T follicular helper cell (primary cell): ENCODE measurements at regions not wholly inside any gene's neighbourhood (a gene's known extent, or its start where the extent isn't known, plus 50 kb on each side); places are given as distances from the start of the nearest gene placed in this dataset.
"Not testable (repeated sequence)": the region's sequence is repeated elsewhere in the genome, so short reads cannot be mapped to it uniquely, and the experiment has no call there.

Source experiments
- DNase-seq: peaks from one replicate; pipeline ENCODE4 v3.0.0-alpha.2; 2020; ENCODE audit warnings: low read depth

GRCh38 chr5:66348387-66349125 lies 204.5 kb downstream of the SREK1 start:
- DNase-seq, result no peak

DNA sequence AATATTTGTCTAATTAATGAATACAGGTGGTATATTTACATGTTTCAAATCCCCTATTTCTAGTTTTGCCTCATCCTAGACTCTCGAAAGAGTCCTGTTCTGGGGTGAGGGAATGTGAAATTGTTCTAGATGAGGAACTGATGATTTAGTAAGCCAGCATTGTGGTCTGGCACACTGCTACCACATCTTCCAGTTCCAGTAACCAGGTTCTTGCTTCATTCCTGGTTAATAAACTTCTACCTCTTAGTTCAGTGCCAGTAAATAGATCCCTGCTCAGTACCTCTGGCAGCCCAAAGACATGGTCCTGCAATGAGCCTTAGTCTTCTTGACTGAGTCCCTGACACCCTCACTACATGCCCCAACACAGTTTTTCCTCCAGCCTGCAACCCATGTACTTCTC lies 207.7 kb downstream of the SREK1 start:
- no peak for DNase-seq

GRCh38 chr5:66353186-66353585 lies 209.1 kb downstream of the SREK1 start:
- no peak for DNase-seq

DNA sequence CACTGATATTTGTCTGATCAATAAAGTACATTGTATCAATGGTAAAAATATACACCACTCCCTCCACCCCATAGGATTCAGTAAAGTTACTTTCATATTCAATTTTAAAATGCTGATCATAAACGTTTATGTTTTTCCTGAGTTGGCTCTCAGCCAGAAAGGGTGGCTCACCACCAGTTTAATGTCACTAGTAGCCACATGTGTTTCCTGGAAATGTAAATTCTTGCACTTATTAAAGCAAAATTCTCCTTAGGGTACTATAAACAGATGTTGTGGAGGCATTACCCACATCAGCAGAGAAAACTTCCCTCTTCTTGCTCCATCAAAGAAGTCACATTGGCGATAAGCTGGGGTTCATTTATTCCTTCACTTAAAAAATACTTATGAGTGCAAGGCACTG lies 210.3 kb downstream of the SREK1 start:
- no peak for DNase-seq

- no peak for DNase-seq
Measured at GRCh38 chr5:66356011-66356565, 212.0 kb downstream of the SREK1 start.

DNA sequence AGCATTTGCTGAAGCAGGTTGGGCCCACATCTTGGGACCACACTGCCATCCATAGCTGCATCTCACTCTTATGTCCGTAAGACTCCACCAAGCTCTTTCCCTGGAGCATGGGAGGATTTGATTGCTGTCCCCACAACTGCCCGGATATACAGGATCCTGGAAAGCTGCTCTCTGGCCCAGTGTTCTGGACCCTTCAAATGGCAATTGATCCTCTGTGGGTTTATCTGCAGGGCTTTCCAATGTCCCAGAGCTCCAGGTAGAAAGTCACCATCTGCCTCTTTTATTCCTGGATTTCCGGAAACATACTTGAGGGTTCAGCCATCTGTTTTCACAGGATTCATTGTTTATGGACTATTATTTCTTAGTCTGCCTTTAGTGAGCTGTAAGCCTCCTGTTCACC lies 214.6 kb downstream of the SREK1 start:
- no peak for DNase-seq

DNA sequence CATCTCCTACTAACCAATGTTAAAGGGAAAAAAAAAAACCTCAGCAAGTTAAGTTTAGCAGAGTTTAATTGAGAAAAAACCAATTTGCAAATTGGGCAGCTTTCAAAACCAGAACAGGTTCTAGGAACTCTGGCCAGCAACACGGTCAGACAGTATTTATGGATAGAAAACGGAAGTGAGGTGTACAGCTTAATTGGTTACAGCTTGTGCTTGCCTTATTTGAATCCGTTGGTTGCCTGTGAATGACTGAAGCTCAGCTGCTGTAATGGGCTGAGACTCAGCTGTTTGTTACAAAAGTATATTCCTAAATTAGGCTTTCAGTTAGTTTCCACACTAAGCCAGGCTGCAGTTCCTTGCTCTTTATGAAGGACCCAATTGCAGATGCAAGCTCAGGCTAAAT lies 217.0 kb downstream of the SREK1 start:
- no peak for DNase-seq

DNA sequence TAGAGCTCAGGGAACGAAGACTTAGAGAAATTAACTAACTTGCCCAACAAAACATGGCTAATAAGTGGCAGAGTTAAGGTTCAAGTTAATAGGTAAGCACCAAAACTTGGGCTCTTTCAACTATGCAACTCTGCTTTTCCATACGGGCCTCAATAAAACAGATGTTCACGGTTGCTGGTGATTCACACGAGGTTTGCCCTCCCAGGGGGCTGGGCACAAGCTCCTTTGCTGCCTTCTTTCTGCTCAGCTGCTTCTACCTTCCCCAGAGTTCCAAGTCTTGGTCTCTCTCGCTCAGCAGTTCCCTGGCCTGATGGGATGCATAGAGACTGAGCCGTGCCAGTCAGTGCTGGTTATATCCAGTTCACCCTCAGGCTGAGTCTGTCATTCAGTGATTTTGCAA lies 217.9 kb downstream of the SREK1 start:
- no peak for DNase-seq

DNA sequence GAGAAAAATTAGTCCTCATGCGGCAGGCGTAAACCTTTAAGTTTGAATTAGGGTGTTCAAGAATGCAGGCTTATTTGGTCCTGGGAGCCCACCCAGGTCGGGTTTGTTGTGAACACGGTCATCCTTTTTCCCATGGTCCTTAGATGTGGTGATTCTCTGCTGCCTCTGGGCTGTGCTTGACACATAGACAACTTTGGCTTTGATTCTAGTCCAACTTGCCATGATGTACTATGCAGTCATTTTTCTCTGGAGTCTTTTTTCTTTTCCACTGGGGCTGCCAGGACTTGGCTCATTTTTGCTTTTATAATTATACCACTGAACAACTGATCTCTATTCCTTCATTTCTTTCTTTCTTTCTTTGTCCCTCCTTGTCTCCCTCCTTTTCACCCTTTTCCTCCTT lies 218.6 kb downstream of the SREK1 start:
- DNase-seq, result no peak

GRCh38 chr5:66363097-66363496 lies 219.0 kb downstream of the SREK1 start:
- DNase-seq, result no peak

GRCh38 chr5:66364186-66364585 lies 220.1 kb downstream of the SREK1 start:
- DNase-seq, result no peak

DNA sequence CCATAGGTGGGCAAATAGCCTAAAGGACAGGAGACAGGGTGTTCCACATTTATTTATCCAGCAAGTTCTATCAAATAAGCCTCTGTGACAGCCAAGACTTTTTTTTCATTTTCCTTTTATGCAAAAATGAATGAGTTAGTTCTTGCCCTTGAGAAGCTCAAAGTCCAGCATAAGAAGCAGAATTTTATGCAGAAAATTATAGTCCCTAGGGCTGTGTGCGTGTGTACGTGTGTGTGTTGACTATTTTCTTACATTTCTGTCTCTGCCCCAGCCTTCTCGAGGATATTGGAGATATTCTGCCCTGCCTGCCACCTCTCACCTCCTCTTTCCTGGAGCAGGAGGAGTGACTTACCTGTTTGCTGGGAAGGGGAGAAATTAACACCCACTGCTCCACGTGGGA lies 221.9 kb downstream of the SREK1 start:
- DNase-seq, result no peak

DNA sequence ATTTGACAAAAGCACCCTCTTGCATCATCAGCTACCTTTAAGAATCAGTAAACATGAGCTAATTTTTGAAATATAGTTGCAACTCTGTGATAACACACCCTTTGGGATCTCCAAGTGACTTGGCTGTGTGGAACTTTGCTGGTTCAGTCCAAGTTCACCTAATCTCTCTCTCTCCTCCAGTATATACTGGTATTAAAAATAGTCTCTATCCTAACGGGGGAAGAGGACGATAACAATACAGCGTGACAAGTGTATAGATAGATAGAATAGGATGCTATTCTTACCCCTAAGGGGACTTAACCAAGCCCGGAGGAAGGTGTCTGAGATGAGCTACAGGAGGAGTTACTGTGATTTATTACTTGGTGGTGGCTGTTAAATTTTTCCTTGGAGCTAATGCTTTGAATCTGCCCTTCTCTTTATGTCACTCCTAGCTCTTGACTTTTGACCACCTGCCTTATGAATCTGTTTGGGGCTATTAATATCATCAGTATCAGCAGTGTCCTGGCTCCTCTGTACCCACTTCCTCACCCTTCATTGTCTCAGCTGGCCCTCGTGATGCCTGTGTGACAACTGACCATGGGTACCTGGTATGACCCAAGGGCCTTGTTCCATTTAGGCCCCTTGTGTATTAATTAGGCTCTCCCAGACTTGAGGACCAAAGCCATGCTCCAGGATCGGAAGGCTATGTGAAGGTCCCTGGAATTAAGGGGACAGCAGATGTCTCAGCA lies 223.9 kb downstream of the SREK1 start:
- no peak for DNase-seq

- no peak for DNase-seq
Measured at GRCh38 chr5:66368811-66369210, 224.7 kb downstream of the SREK1 start.

DNA sequence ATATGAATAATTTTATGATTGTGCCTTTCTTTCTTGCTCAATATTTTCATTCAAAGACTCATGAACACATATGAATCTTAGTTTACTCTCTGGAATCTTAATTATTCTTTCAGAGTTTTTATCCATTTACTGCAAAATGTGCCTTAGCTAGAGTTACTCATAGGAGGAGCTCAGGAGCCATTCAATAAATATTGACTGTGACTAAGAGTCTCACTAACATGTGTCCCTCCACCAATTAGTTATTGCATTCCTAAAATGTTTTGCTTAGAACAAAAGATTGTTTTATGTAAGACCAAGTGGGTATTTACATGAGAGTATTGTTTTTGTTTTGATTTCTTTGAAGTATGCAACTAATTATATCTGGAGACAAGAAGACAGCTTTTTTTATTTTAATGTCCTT lies 218.4 kb upstream of the MAST4 start:
- DNase-seq, result no peak

DNA sequence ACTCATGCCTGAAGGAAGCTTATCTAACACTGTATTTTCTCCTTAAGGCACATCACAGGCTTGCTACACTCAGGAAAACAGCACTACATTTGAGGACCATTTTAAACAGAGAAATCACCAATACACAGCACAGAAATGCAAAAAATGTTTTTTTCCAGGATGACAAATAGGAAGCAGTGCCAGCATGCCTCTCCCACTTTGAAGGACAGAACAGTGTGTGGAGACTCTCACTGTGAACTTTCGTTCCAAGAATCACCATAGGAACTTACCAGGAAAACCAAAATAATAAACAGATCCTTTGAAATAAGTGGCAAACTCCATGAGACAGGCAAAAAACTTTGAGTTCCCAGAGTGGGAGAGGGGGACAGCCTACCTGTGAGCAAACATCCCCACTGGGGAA lies 217.8 kb upstream of the MAST4 start:
- no peak for DNase-seq

DNA sequence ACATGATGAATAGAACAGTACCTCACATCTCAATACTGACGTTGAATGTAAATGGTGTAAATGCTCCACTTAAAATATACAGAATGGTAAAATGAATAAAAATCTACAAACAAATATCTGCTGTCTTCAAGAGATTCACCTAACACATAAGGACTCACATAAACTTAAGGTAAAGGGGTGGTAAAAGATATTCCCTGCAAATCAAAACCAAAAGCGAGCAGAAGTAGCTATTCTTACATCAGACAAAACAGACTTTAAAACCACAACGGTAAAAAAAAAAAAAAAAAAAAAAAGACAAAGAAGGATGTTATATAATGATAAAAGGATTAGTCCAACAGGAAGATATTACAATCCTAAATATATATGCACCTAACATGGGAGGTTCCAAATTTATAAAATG lies 214.0 kb upstream of the MAST4 start:
- DNase-seq, result no peak

GRCh38 chr5:66405145-66405544 lies 191.0 kb upstream of the MAST4 start:
- DNase-seq, result not testable (repeated sequence)

DNA sequence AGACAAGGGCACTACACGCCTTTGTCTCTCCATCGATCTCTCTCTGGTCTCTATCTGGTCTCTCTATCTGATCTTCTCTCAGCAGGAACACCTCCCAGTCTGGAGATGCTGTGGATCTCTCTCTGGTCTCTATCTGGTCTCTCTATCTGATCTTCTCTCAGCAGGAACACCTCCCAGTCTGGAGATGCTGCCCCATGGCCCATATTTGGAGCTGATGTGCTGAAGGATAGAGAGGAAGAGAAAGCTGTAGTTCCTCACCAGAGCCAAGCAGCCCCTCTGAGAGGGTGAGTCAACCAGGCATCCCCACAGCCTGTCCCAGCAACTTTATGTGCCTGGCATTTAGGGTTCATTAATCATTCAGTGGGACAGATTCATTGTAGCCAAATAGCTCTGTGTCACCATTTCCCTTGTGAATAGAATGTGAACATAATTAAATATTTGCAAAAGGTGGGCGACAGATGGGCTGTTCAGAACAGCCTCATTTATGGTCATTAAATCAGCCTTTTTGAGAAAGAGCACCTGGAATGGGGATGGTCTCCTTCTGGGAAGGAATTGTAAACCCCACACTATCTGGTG lies 189.3 kb upstream of the MAST4 start:
- no peak for DNase-seq

GRCh38 chr5:66407765-66408164 lies 188.4 kb upstream of the MAST4 start:
- no peak for DNase-seq

DNA sequence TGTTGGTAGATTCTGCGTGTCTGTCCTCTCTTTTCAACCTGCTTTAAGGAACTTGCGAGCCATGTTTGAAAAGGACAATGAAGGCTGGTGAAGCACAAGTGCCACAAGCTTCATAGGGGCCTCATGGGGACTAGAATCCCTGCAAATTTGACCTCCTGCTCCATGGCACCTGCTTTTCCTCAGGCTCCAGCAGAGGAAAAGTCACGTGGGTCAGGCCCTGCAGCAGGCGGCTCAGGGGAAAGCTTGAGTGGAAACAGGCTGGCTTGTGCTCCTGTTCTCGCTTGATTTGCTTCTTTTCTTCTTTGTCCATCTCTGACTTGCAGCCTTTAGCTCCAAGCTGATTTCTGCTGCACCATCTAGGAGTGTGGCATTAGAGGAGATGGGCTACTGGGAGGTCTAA lies 187.6 kb upstream of the MAST4 start:
- DNase-seq, result no peak

GRCh38 chr5:66410122-66410521 lies 186.1 kb upstream of the MAST4 start:
- no peak for DNase-seq

DNA sequence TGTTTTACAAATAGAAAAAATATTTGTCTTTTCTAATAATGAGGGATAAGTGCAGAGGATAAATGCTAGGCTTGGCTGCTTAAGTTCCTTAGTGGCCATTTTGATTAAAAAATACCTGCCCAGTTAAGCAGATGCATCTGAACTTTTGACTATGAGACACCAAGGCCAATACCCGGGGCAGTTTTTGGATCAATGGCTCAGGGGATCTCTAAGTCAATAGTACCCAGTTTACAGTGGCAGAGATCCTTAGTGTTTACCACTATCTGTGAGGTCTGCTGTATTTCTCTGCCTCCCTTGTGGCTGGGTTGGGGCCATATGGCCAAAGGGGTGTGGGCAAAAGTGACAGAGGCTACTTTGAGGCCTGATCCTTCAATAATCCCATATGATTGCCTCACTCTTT lies 184.5 kb upstream of the MAST4 start:
- DNase-seq, result no peak
